K562 (cell line): ENCODE measurements at regions not wholly inside any gene's neighbourhood (a gene's known extent, or its start where the extent isn't known, plus 50 kb on each side); places are given as distances from the start of the nearest gene placed in this dataset.

Source experiments
- ATAC-seq: fragments of 200-7000 bp; cut with Tn5 transposase; 3 replicates; pipeline ENCODE4 v1.9.1; 2020; ENCODE audit warnings: moderate library complexity
- BruUV-seq: library from RNA; stranded (reverse); fragments of 400-500 nt; replicated peaks from 2 replicates; lab custom pipeline; 2021; lab: Mats Ljungman, UMichigan
- CTCF ChIA-PET: fragments of 300-600 bp; formaldehyde crosslinking; extraction: SDS; loops from one replicate; lab custom pipeline; 2021; ENCODE audit warnings: low intra/inter-chr PET ratio; lab: Yijun Ruan, JAX
- POLR2A ChIA-PET: fragments of 300-600, 350-650 bp; sonication (Branson Sonifier 250); formaldehyde crosslinking; extraction: SDS; loops from one replicate; lab custom pipeline; 2021; ENCODE audit warnings: antibody characterized with exemption, inconsistent platforms; lab: Yijun Ruan, JAX
- DNase-seq, 4 experiments: peaks; one replicate each; pipeline versions ENCODE4 v3.0.0 to v3.0.0-alpha.2; 2011 to 2018; ENCODE audit warnings: low spot score in 3 of 4, mixed read lengths in 3 of 4; ENCODE audit errors: extremely low read depth in 1 of 4
- FAIRE-seq: peaks from 2 replicates; lab custom pipeline; 2011; peaks lifted over from hg19 to GRCh38; lab: Jason Lieb, UNC
- H2AFZ ChIP-seq: 2 replicates; pipeline ENCODE4 v1.6.0; 2011; ENCODE audit warnings: low read depth, low read length, control low read depth, inconsistent platforms
- H3K27ac ChIP-seq: fragments of 200-600 bp; 3 replicates; pipeline ENCODE4 v1.8.0; 2011; ENCODE audit warnings: low read depth, mild to moderate bottlenecking, control low read depth, inconsistent platforms, low read length, moderate library complexity, mixed read lengths; ENCODE audit errors: extremely low read depth
- H3K27me3 ChIP-seq, 2 experiments: fragments of 300-600 bp in 1 of 2; 2 replicates in 1 of 2; 3 replicates in 1 of 2; pipeline versions ENCODE4 v1.6.0 to v1.8.0; 2011; ENCODE audit warnings: inconsistent platforms in 2 of 2, low read length in 2 of 2, mild to moderate bottlenecking in 1 of 2, mixed read lengths in 1 of 2, moderate library complexity in 1 of 2; ENCODE audit not compliant: control insufficient read depth in 2 of 2, insufficient read depth in 2 of 2
- H3K36me3 ChIP-seq: fragments of 300-600 bp; 3 replicates; pipeline ENCODE4 v1.8.0; 2011; ENCODE audit warnings: mild to moderate bottlenecking, low read length, inconsistent platforms; ENCODE audit not compliant: control insufficient read depth, insufficient read depth
- H3K4me1 ChIP-seq, 2 experiments: fragments of 200-600 bp in 1 of 2; replicated peaks in 1 of 2; 2 replicates in 1 of 2; 3 replicates in 1 of 2; pipeline versions ENCODE4 v1.5.1 to v1.8.0; 2011; ENCODE audit warnings: inconsistent platforms in 2 of 2, low read length in 2 of 2, mild to moderate bottlenecking in 1 of 2, mixed read lengths in 1 of 2, moderate library complexity in 1 of 2; ENCODE audit not compliant: control insufficient read depth in 2 of 2, insufficient read depth in 2 of 2
- H3K4me2 ChIP-seq: 2 replicates; pipeline ENCODE4 v1.6.1; 2011; ENCODE audit warnings: low read length, control low read depth, inconsistent platforms, mixed read lengths; ENCODE audit not compliant: insufficient read depth
- H3K4me3 ChIP-seq: fragments of 200-600 bp; sonication (generic), shearing (Covaris generic); 2 replicates; pipeline ENCODE4 v1.5.1; 2016; ENCODE audit warnings: control low read depth, inconsistent platforms
- H3K79me2 ChIP-seq: fragments of 200-600 bp; 3 replicates; pipeline ENCODE4 v1.8.0; 2011; ENCODE audit warnings: low read length, inconsistent platforms; ENCODE audit not compliant: control insufficient read depth, insufficient read depth
- H3K9ac ChIP-seq, 2 experiments: 2 replicates each; pipeline versions ENCODE4 v1.6.0 to v1.6.1; 2011; ENCODE audit warnings: low read depth in 2 of 2, low read length in 2 of 2, control low read depth in 1 of 2, inconsistent platforms in 1 of 2, mild to moderate bottlenecking in 1 of 2, mixed read lengths in 1 of 2; ENCODE audit not compliant: insufficient read depth in 1 of 2
- H3K9me1 ChIP-seq: one replicate; pipeline ENCODE4 v1.6.0; 2011; ENCODE audit warnings: inconsistent platforms, mild to moderate bottlenecking, low read length, moderate library complexity; ENCODE audit not compliant: control insufficient read depth, insufficient read depth
- H3K9me3 ChIP-seq: replicated peaks from 2 replicates; pipeline ENCODE4 v1.5.1; 2011; ENCODE audit warnings: low read depth, low read length, inconsistent platforms; ENCODE audit not compliant: control insufficient read depth, insufficient read depth
- H4K20me1 ChIP-seq: replicated peaks from 2 replicates; pipeline ENCODE4 v1.6.1; 2011; ENCODE audit warnings: low read length, inconsistent platforms, mixed read lengths; ENCODE audit not compliant: control insufficient read depth, insufficient read depth
- CTBP1 ChIP-seq: fragments of 450-650 bp; IDR thresholded peaks from 2 replicates; pipeline ENCODE4 v1.6.1; 2016; ENCODE audit warnings: borderline replicate concordance
- KLF13 ChIP-seq: fragments of 450-650 bp; IDR thresholded peaks from 2 replicates; pipeline ENCODE4 v1.6.1; 2016; ENCODE audit warnings: missing genetic modification characterization, low read depth, mild to moderate bottlenecking, missing compliant biosample characterization, moderate library complexity, borderline replicate concordance
- NRF1 ChIP-seq, 2 experiments: fragments of 450-650 bp; IDR thresholded peaks in 1 of 2; conservative IDR thresholded peaks in 1 of 2; 2 replicates each; pipeline ENCODE4 v1.6.1; 2014; ENCODE audit warnings: mild to moderate bottlenecking in 2 of 2
- RFX1 ChIP-seq: fragments of 450-650 bp; IDR thresholded peaks from 2 replicates; pipeline ENCODE4 v1.6.1; 2016; ENCODE audit warnings: mild to moderate bottlenecking, moderate library complexity
- TCF7L2 ChIP-seq: fragments of 150-350 bp; IDR thresholded peaks from 2 replicates; pipeline ENCODE4 v1.6.1; 2016; ENCODE audit warnings: low read depth, mild to moderate bottlenecking, low read length, moderate library complexity
- THRAP3 ChIP-seq: fragments of 450-650 bp; IDR thresholded peaks from 2 replicates; pipeline ENCODE4 v1.6.1; 2016; ENCODE audit warnings: mild to moderate bottlenecking, inconsistent platforms, borderline replicate concordance
- WGBS: fragments of 100-300 bp; shearing (Covaris generic); methylation state at CpG from one replicate; pipeline ENCODE4 v1.1.6; 2016; ENCODE audit warnings: low coverage, mixed read lengths; ENCODE audit not compliant: insufficient coverage; ENCODE audit errors: missing lambda C conversion rate; 5-methylcytosine and 5-hydroxymethylcytosine counted together
- in situ Hi-C: fragments of 300-500 bp; cut with MboI; formaldehyde crosslinking; loops from 4 replicates; pipeline ENCODE4 v1.15.0; 2018; ENCODE audit warnings: inconsistent platforms, mixed read lengths
- intact Hi-C: fragments of 100-400 bp; cut with micrococcal nuclease; formaldehyde crosslinking; loops from 2 replicates; pipeline ENCODE4 v1.14.2; 2022

DNA sequence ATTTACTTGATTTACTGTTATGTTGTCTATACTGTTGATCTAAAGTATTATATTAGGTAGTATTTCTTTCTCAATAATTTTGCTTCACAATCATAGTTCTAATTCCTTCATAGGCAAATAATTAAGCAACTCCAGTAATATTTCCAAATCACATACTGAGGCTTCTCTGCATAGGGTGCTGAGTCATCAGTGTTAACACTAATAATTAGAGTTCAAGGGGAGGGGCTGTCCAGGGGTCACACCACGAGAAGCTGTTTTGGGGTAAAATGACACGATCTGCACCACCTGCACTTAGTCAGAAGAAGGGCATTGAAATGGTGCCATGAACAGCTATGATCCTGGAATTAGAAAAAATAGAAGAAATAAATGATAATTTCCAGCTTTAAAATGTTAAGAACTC, 1230.9 kb upstream of the SLC10A2 start:
- H3K9me1 ChIP-seq: no peaks in the 10 kb centered on the region
- H3K9ac ChIP-seq: no peak overlapping the region
- intact Hi-C loops: no loop called here
- FAIRE-seq (no peak), ATAC-seq (no peak), DNase-seq (no peak)
- H3K27ac ChIP-seq: no peak overlapping the region
- H3K4me3 ChIP-seq: no peak overlapping the region
- H2AFZ ChIP-seq: no peak overlapping the region
- no peaks in the 10 kb centered on the region for H3K9me3 ChIP-seq
- no peak overlapping the region for H3K4me2 ChIP-seq
- no peaks in the 10 kb centered on the region for H3K79me2 ChIP-seq
- H3K36me3 ChIP-seq: no peaks in the 10 kb centered on the region
- H4K20me1 ChIP-seq: no peaks in the 10 kb centered on the region
- in situ Hi-C loops: no loop called here
- H3K27me3 ChIP-seq: no peaks in the 10 kb centered on the region
- CTCF ChIA-PET: no interaction called here
- 0% methylated on average over 2 of the region's 2 CpGs for WGBS
- BruUV-seq: no TSS peak
- no peaks in the 10 kb centered on the region for H3K4me1 ChIP-seq
- POLR2A ChIA-PET: no interaction called here
- TF ChIP-seq THRAP3: no peak
- no peak for TF ChIP-seq CTBP1

GRCh38 chr13:104296286-104296685, 1230.1 kb upstream of the SLC10A2 start:
- FAIRE-seq (no peak), DNase-seq (no peak), ATAC-seq (no peak)
- no peaks in the 10 kb centered on the region for H3K9me3 ChIP-seq
- intact Hi-C loops: no loop called here
- no peak overlapping the region for H3K27ac ChIP-seq
- H2AFZ ChIP-seq: no peak overlapping the region
- H3K9me1 ChIP-seq: no peaks in the 10 kb centered on the region
- H3K4me1 ChIP-seq: no peaks in the 10 kb centered on the region
- no peak overlapping the region for H3K4me3 ChIP-seq
- POLR2A ChIA-PET: no interaction called here
- in situ Hi-C loops: no loop called here
- no peaks in the 10 kb centered on the region for H3K27me3 ChIP-seq
- CTCF ChIA-PET: no interaction called here
- WGBS: no CpG with 5 or more reads among the region's 1 CpG
- TF ChIP-seq NRF1 (conservative IDR thresholded peaks at IDR 0.05 in 1 of 2, IDR thresholded peaks at IDR 0.05 in 1 of 2) (no peak), TCF7L2 (no peak), RFX1 (no peak), KLF13 (tag) (no peak)
- no peaks in the 10 kb centered on the region for H3K36me3 ChIP-seq
- no peaks in the 10 kb centered on the region for H4K20me1 ChIP-seq
- H3K79me2 ChIP-seq: no peaks in the 10 kb centered on the region
- H3K4me2 ChIP-seq: no peak overlapping the region
- BruUV-seq: no TSS peak
- no peak overlapping the region for H3K9ac ChIP-seq
